ENCODE measurements at regions not wholly inside any gene's neighbourhood (a gene's known extent, or its start where the extent isn't known, plus 50 kb on each side); places are given as distances from the start of the nearest gene placed in this dataset.

DNA sequence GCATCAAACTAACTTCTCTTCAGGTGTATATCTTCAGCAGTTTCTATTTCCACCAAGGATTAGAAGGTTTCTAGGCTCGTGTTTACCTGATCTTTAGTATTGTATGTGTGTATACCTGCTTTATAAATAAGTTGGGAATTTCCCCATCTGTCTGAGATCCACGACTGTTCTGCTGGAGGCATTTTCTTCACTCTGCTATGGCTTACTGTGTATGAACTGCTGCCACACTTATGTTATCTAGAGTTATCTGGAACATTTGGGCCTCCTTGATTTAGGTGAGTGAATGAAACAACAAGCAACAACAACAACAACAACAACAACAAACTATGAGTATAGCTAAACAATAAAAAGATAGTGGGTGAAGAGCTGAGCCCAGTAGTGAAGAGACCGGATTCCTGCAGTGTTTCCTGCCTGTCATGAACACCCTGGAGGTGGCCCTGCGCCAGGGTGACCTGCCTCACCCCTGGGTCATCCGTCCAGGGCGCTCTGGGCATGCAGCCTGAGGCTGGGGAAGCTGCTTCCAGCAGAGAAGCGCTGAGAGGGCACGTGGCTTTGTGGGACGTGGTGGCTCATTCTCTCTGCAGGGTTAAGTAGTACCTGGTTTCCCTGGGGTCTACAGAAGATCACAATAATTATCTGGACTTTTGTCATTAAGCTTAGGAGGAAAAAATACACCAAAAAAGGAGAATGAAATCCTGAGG, 56.1 kb upstream of the GATA6 start:
- no peak for DNase-seq (ENCODE audit: low read depth)

DNA sequence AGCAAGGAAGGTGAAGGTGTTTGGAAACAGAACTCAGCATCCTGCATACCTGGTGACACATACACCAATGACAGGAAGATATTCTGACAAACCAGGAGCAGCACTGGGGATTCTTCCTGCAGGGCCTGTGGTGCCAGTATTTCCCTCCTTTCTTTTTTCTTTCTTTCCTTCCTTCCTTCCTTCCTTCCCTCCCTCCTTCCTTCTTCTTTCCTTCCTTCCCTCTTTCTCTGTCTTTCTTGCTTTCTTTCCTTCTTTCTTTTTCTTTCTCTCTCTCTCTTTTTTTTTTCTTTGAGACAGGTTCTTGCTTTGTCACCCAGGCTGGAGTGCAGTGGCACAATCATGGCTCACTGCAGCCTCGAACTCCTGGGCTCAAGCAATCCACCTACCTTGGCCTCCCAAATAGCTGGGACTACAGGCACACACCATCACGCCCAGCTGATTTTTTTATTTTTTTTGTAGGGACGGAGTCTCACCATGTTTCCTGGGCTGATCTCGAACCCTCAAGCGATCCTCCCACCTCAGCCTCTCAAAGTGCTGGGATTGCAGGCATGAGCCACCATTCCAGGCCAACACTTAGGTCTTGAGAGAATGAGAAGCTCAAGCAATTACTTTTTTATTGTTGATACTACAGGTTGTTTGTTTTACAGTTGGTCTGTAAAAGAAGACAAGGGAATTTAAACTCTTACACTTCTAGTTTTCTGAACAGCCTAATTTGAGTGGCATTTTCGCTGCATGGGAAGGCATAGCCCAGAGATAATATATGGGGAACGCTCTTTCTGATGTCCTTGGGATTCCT, 54.7 kb upstream of the GATA6 start:
- DNase-seq (ENCODE audit: low read depth) = no peak

DNA sequence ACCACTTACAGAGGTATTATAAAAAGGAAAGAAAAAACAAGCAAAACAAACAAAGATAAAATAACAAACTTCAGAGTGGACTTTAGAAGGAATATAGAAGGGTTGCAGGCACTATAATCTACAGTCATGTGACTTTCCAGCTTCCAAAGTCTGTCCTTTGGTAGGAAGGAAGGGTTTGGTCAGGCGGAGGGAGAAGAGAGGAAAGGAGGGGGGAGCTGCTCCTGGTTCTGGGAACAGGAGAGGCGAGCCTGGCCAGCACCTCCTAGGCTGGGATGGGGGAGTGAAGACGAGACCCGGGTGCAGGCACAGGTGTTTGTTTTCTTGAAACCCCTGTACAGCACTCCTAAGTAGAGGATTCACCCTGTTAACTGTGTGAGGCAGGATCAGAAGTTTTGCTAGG, 53.8 kb upstream of the GATA6 start:
- DNase-seq (ENCODE audit: low read depth) = no peak

Measured in activated T-helper 9 cell treated with anti-CD3 and anti-CD28 coated beads, Interleukin-2, amount 50 U/mL, for 16 hours (primary cell).